H4 (cell line): ENCODE measurements at regions not wholly inside any gene's neighbourhood (a gene's known extent, or its start where the extent isn't known, plus 50 kb on each side); places are given as distances from the start of the nearest gene placed in this dataset.

Experiments used
- DNase-seq: peaks from one replicate; pipeline ENCODE4 v3.0.0-alpha.2; 2015; ENCODE audit warnings: low spot score

DNA sequence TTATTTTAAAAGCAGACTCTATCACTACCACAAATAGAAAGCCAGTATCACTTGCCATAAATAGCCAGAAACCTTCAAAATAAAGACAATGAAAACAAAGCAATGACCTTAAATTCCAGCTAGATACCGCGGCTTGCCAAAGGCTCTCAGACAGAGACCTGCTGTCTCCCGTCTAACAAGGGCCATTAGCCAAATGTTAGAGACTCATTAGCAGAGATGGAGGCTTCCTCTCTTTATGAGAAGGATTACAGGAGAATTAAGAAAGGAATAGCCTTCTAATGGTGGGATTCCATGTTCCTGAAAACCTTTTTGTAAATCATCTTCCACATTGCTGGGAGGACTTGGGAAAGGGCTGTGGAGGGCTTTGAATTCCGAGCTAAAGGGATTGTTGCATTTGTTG is 206.7 kb downstream of the AACS start:
- no peak for DNase-seq

GRCh38 chr12:125272383-125272933 is 207.2 kb downstream of the AACS start:
- no peak for DNase-seq

GRCh38 chr12:125276567-125276966 is 211.3 kb downstream of the AACS start:
- DNase-seq: no peak

DNA sequence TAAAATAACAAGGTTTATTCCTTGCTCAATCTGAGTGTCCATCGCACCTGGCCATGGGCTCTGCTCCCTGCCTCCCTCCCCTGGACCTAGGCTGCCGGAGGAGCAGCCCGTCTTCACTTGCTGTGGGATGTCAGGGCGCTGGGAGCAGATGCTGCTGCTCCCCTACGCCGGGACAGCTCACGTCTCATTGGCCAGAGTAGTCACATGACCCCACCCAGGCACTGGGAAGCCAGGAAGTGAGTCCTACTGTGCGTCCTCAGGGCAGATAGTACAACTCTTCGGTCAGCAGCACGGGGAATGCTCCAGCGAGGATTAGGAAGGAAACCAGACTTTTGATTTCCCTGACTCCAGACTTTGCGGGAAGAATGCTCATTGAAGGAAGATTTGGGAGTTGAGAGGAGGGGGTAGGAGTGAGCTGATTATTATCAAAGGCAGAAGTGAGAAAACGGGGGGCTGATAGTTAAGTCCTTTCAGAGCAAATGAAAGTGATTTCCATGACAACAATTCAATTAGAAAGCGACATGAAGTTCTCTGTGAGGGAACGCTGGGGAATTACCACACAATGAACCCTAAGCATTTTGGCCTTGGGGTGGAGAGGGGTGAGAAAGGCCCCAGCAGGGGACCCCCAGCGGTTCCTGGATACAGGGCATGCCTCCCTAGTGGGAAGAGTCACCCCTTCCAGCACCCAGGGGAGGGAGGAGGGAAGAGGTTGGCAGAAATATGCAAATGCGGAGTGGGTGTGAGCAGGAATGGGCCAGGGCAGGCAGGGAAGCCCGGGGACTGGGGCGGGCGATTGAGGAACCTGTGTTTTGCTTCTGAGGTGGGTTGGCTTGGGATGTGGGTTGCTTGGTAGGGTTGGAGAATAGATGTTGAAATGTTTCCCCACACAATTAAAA is 215.5 kb downstream of the AACS start:
- DNase-seq: no peak

- no peak for DNase-seq
These were observed 217.7 kb downstream of the AACS start for GRCh38 chr12:125282921-125283320.

DNA sequence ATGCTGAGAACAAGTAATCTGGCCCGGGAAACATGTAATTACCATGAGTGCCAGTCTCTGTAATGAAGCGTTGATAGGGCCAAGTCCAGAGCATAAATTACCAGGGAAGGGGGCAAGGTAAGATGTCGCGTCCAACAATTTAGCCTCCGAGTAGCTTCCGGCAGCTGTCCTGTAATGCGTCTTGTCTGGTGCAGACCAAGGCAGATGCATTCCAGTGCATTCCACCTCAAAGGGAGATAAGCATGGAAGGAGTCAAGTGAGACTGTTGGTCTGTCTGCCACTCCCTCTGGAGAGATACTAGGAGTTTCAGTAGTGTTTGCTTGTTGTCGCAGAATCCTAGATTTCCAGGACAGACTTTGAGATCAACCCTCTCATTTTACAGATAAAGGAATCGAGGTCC is 218.3 kb downstream of the AACS start:
- DNase-seq: no peak

DNA sequence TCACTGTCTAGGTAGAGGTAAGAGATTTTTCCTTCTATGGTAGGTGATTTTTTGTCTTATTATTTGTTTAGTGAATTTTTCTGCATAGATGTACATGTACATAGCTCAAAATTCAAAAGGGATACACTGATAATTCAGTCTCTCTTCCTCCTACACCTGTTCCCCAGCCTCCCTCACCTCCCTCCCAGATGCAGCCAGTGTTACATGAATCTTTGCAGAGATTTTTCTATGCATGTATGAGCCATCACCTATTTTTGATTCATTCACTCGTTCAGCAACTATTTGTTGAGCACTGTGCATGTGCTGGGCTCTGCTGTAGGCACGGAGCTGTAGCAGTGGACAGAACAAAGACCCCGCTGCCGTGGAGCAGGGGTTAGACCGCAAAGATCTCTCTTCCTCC is 218.9 kb downstream of the AACS start:
- DNase-seq: no peak

- peak; percentile 13 for DNase-seq
These were observed 219.9 kb downstream of the AACS start for GRCh38 chr12:125284945-125285685.

DNA sequence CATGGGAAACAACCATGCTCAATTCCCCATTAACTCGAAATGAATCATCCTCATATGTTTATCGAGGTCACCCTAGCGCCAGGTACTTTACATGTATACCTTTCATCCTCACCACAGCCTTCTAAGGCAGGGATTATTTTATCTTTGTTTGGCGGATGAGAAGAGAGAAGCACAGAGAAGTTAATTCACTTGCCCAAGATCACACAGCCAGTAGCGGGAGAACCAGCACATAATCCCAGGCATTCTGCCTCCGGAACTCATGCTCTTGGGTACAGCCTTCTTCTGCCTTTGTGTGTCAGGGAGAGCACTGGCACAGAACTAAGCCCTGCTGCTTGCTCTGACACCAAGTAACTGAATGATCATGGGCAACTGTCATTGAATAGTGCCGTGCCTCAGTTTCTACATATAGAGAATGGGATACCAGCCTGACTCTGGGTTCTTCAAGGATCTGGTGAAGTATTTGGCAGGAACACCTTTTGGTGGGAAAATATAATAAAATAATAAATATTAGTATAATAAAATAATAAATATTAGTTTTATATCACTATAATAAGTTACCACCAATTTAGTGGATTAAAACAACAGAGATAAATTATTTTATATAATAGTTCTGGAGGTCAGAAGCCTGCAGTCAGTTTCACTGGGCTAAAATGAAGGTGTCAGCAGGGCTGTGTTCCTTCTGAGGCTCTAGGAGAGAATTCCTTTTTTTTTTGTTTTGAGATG is 220.9 kb downstream of the AACS start:
- DNase-seq: no peak

GRCh38 chr12:125287155-125287847 is 222.1 kb downstream of the AACS start:
- no peak for DNase-seq

GRCh38 chr12:125288931-125289928 is 224.0 kb downstream of the AACS start:
- DNase-seq: no peak

DNA sequence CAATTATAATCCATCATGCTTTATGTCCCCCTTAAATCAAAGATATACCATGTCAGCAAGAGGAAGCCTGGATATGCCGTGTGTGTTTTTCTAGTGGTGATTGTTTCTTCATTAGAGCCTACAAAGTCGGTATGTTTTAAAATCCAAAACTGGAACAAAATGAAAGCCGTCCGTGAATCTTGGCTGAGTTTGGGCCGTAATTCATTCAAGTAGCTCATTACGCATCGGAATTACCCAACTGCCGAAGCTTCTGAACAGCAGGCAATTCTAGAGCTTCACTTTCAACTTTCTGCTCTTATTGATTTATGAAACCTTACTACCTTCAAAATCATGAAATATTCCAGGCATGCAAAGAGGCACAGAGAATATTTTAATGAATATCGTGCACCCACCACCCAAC is 224.7 kb downstream of the AACS start:
- DNase-seq: no peak

DNA sequence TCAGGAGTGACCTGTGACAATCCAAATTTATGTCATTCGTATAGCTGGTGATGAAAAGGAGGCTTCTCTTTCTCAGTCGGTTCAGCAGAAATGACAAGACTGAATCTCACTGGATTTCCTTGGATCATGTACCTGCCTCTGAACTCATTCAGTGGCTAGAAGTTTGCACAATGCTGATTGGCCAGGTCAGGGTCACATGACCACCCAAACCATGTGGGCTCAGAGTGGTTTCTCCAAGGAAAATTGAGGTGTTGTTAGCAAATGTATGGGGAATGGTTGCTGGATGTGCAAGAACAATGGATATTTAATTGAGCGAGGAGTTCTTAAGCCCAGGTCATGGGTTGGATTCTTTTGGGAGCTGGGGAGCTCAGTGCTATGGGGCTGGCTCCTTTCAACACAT is 227.5 kb downstream of the AACS start:
- DNase-seq: no peak

- no peak for DNase-seq
These were observed 230.3 kb downstream of the AACS start for GRCh38 chr12:125295550-125295949.

DNA sequence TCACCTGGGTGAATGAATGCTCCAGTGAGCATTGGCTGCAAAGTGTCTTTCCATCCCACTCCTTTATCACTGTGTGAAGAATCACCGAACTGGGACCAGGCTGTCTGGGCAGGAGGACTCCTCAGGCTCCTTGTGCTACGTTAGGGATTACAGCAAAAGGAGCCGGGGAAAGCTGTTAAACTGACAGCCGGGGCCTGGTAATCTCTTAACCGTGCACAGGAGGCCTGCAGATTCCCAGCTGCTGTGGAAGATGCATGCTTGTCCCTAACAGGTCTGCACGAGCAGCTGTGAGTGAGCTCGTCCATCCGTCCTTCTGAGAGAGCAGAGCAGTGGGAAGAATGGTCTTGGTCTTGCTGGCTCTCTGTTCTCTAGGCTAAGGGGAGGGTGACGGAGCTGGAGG is 231.5 kb downstream of the AACS start:
- DNase-seq: no peak

DNA sequence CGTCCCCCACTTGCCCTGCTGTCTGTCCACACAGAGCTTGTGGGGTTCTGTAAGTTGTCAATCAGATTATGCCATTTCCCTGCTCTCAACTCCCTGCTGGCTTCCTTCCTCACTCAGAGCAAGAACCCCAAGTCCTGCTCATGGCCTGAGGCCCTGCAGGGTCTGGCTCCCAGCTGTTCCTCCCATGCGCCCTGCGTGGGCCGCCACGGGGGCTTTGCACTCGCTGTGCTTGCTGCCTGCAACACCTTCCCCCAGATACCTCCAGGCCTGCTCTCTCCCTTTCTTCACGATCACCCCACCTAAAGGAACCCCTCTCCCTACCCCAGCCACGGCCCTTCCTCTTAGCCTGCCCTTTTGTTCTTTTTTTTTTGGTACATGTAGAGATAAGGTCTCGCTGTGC is 234.6 kb downstream of the AACS start:
- no peak for DNase-seq

GRCh38 chr12:125300249-125300648 is 235.0 kb downstream of the AACS start:
- no peak for DNase-seq

GRCh38 chr12:125303337-125303736 is 238.1 kb downstream of the AACS start:
- no peak for DNase-seq

GRCh38 chr12:125304029-125304428 is 238.8 kb downstream of the AACS start:
- no peak for DNase-seq

DNA sequence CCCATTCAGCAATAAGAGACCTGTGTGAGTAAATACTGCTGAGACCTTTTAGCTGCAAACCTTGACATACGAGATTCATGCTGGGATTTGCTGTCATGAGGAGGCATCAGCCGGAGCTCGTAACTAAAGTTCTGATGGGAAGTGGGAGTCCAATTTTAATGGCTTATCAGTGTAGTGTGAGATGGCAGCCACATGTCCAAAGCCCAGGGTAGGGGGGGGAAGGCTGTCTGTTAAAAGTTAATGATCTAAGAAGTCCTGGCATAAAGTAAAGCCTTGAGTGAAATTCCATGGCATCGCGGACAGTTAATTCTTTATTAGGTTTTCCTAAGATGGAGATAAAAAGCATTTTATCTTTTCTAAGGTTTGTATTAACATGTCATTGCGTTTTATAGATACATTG is 240.0 kb downstream of the AACS start:
- DNase-seq: no peak
